Vagina (tissue), 2 donors: ENCODE measurements at regions not wholly inside any gene's neighbourhood (a gene's known extent, or its start where the extent isn't known, plus 50 kb on each side); places are given as distances from the start of the nearest gene placed in this dataset.
A peak's percentile ranks its signal among the peaks of the same experiment; 100 is the strongest.

Experiments
- DNase-seq, 2 donors: peaks; one replicate each; pipeline ENCODE4 v3.0.0-alpha.2; 2017; ENCODE audit errors: extremely low spot score in 2 of 2
- H3K27ac ChIP-seq: fragments of 200-600 bp; sonication (generic); one replicate; pipeline ENCODE4 v1.5.1; 2019
- H3K27me3 ChIP-seq: fragments of 200-600 bp; sonication (generic); one replicate; pipeline ENCODE4 v1.5.1; 2019
- H3K36me3 ChIP-seq, 2 donors: fragments of 200-600 bp; sonication (generic); one replicate each; pipeline ENCODE4 v1.5.1; 2017 to 2019
- H3K4me1 ChIP-seq: fragments of 200-600 bp; sonication (generic); one replicate; pipeline ENCODE4 v1.5.1; 2019
- H3K4me3 ChIP-seq, 2 donors: fragments of 200-600 bp; sonication (generic); 1 replicate in 1 of 2; 2 replicates in 1 of 2; pipeline ENCODE4 v1.5.1; 2016 to 2019
- H3K9me3 ChIP-seq: fragments of 200-600 bp; sonication (generic); one replicate; pipeline ENCODE4 v1.5.1; 2019
- POLR2A ChIP-seq, 2 donors: fragments of 450-650 bp; IDR thresholded peaks; one replicate each; pipeline ENCODE4 v1.6.1; 2017; ENCODE audit warnings: antibody characterized with exemption in 2 of 2, mild to moderate bottlenecking in 2 of 2, moderate library complexity in 2 of 2
- POLR2AphosphoS5 ChIP-seq, 2 donors: sonication (generic); formaldehyde crosslinking; IDR thresholded peaks; one replicate each; pipeline ENCODE4 v1.9.0; 2017; ENCODE audit warnings: antibody characterized with exemption in 2 of 2, mild to moderate bottlenecking in 2 of 2, low read depth in 1 of 2; ENCODE audit not compliant: insufficient read depth in 1 of 2
- intact Hi-C: fragments of 100-400 bp; cut with DNase I; formaldehyde crosslinking; loops from one replicate; pipeline ENCODE4 v1.15.1; 2023
- TF ChIP-seq, protein P1 (sequence below), 3 experiments: fragments of 450-650 bp in 2 of 3; fragments of 200-600 bp in 1 of 3; sonication (generic) in 1 of 3; IDR thresholded peaks; one replicate each; pipeline ENCODE4 v1.5.1; 2017 to 2019; ENCODE audit warnings: antibody characterized with exemption in 3 of 3, mild to moderate bottlenecking in 2 of 3, moderate library complexity in 2 of 3

DNA sequence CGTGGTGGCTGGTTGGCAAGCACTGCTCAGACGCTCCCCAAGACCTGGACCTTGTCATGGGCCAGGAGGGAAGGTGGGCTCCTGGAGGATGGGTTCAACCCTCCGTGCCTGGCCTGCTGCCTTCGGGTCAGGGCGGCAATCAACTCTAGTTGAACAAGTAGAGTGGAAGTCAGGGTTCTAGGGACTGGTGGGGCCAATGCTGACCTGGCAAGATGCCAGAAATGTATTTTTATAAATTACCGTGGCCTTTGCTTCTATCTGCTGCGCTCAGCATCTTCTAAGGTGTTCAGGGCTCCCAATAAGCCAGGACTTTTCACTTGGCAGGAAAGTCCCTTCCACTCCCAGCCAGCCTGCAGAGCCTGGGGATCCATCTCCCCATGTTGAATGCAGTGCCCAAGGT is 207.1 kb upstream of the N4BP1 start:
- TF ChIP-seq, protein P1, sequence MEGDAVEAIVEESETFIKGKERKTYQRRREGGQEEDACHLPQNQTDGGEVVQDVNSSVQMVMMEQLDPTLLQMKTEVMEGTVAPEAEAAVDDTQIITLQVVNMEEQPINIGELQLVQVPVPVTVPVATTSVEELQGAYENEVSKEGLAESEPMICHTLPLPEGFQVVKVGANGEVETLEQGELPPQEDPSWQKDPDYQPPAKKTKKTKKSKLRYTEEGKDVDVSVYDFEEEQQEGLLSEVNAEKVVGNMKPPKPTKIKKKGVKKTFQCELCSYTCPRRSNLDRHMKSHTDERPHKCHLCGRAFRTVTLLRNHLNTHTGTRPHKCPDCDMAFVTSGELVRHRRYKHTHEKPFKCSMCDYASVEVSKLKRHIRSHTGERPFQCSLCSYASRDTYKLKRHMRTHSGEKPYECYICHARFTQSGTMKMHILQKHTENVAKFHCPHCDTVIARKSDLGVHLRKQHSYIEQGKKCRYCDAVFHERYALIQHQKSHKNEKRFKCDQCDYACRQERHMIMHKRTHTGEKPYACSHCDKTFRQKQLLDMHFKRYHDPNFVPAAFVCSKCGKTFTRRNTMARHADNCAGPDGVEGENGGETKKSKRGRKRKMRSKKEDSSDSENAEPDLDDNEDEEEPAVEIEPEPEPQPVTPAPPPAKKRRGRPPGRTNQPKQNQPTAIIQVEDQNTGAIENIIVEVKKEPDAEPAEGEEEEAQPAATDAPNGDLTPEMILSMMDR (IDR thresholded peaks at IDR 0.05), result no peak
- no peak for TF ChIP-seq POLR2A (IDR thresholded peaks at IDR 0.05)
- TF ChIP-seq POLR2AphosphoS5 (IDR thresholded peaks at IDR 0.05; ENCODE audit: insufficient read depth in 1 of 2, low read depth in 1 of 2), result no peak
- Histone ChIP-seq H3K4me1 (no peaks in the 10 kb centered on the region), H3K4me3 (no peak overlapping the region), H3K9me3 (no peaks in the 10 kb centered on the region), H3K27ac (no peak overlapping the region), H3K27me3 (no peaks in the 10 kb centered on the region), H3K36me3 (no peaks in the 10 kb centered on the region)
- intact Hi-C loops, result no loop called here
- no peak for DNase-seq

DNA sequence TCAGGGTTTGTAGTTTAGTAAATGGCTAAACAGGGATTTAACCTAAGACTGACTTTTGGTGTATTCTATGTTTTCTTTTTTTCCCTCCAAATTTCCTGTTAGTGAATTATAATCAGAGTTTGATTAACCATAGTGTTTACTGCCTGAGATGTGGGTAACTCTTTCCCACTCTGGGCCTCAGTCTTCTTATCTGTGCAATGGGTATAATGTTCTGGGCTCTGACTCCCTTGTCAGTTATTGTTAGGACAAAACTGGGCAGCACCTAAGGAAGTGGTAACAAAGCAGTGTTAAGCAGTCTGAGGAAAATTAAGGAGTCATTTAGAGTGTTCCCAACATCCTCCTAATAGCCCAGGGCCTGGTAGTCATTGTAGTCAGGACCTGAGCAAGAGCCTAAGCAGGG is 206.4 kb upstream of the N4BP1 start:
- Histone ChIP-seq H3K36me3 (no peaks in the 10 kb centered on the region), H3K9me3 (no peaks in the 10 kb centered on the region), H3K4me1 (no peaks in the 10 kb centered on the region), H3K4me3 (no peak overlapping the region), H3K27ac (no peak overlapping the region), H3K27me3 (no peaks in the 10 kb centered on the region)
- intact Hi-C loops, result no loop called here
- DNase-seq, result no peak
- TF ChIP-seq POLR2A (IDR thresholded peaks at IDR 0.05), result no peak
- TF ChIP-seq, protein P1 (IDR thresholded peaks at IDR 0.05), result no peak
- no peak for TF ChIP-seq POLR2AphosphoS5 (IDR thresholded peaks at IDR 0.05; ENCODE audit: insufficient read depth in 1 of 2, low read depth in 1 of 2)

DNA sequence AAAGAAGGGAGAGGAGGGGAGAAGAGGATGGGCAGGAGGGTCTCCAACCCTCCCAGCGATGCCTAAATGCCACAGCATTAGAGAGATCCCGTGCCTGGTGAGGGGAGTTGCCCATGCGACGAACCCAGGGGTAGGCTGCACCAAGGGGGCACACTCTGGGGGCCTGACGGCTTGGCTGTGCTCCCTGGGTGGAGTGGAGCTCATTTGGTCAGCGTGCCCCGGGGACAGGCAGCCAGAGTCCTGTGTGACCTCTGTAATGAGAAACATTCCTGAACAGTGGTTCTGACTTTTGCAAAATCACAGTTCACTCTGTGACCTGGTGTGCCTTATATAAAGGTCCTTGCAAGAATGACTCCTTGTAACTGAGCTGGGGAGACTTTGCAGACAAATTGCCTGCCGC is 205.0 kb upstream of the N4BP1 start:
- H3K4me1 ChIP-seq, result peaks cover 9% of the 10 kb centered on the region
- no peaks in the 10 kb centered on the region for H3K36me3 ChIP-seq
- no peak for TF ChIP-seq POLR2A (IDR thresholded peaks at IDR 0.05)
- TF ChIP-seq POLR2AphosphoS5 (IDR thresholded peaks at IDR 0.05; ENCODE audit: insufficient read depth in 1 of 2, low read depth in 1 of 2), result no peak
- peak in 1 of 2 donors; percentile 64 for DNase-seq
- H3K27me3 ChIP-seq, result peaks cover 9% of the 10 kb centered on the region
- H3K9me3 ChIP-seq, result no peaks in the 10 kb centered on the region
- intact Hi-C loops, result no loop called here
- H3K4me3 ChIP-seq, result no peak overlapping the region
- no peak overlapping the region for H3K27ac ChIP-seq

DNA sequence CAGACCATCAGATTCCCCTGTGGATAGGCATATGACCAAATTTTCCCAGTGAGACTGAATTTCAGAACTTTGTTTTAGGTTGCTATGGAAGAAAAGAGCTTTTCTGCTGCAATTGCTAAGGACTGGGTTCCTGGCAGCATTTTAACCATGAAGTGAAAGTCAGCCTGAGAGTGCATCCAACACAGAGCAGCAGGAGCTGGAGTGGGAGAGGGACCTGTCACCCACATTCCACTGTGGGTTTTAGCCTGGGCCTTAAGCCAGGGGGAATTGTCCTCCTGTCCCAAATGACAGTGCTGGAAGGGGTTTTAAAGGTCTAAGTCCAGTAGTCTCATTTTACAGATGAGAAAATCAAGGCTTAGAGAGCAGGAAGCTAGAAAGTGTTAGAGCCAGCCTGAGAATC is 203.5 kb upstream of the N4BP1 start:
- intact Hi-C loops, result no loop called here
- peak in 1 of 2 donors; percentile 52 for DNase-seq

DNA sequence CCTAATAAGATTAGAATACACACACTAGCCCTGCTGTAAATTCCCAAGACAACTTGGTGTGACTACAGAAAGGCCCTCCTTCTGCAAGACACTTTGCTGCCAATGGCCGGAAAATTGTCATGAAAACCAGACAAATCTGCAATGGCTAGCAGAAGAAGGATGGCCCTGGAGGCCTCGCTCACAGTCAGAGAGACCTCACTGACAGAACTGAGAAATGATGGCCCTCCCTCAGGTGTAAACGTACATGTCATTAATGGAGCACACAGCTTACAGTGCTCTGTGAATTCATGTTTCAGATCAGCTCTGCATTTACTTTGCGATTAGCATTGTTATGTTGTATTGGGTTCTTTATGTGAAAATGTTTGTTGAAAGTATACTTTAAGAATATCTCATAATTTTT is 202.9 kb upstream of the N4BP1 start:
- H3K9me3 ChIP-seq, result no peaks in the 10 kb centered on the region
- no peaks in the 10 kb centered on the region for H3K36me3 ChIP-seq
- peak in 1 of 2 donors; percentile 29 for DNase-seq
- H3K27ac ChIP-seq, result no peak overlapping the region
- intact Hi-C loops, result no loop called here
- H3K4me3 ChIP-seq, result no peak overlapping the region
- TF ChIP-seq POLR2A (IDR thresholded peaks at IDR 0.05) (no peak), POLR2AphosphoS5 (IDR thresholded peaks at IDR 0.05; ENCODE audit: insufficient read depth in 1 of 2, low read depth in 1 of 2) (no peak)
- TF ChIP-seq, protein P1 (IDR thresholded peaks at IDR 0.05), result no peak
- H3K27me3 ChIP-seq, result peaks cover 9% of the 10 kb centered on the region
- H3K4me1 ChIP-seq, result peaks cover 9% of the 10 kb centered on the region

More for the DNA sequence above, 203.5 kb upstream of the N4BP1 start:
- H3K36me3 ChIP-seq, result no peaks in the 10 kb centered on the region
- TF ChIP-seq POLR2AphosphoS5 (IDR thresholded peaks at IDR 0.05; ENCODE audit: insufficient read depth in 1 of 2, low read depth in 1 of 2) (no peak), POLR2A (IDR thresholded peaks at IDR 0.05) (no peak)
- TF ChIP-seq, protein P1 (IDR thresholded peaks at IDR 0.05), result no peak
- H3K9me3 ChIP-seq, result no peaks in the 10 kb centered on the region
- H3K27me3 ChIP-seq, result peaks cover 9% of the 10 kb centered on the region
- H3K4me1 ChIP-seq, result peaks cover 9% of the 10 kb centered on the region
- H3K4me3 ChIP-seq, result no peak overlapping the region
- no peak overlapping the region for H3K27ac ChIP-seq
